Kidney (tissue), 13 donors: ENCODE measurements at regions not wholly inside any gene's neighbourhood (a gene's known extent, or its start where the extent isn't known, plus 50 kb on each side); places are given as distances from the start of the nearest gene placed in this dataset.
A peak's percentile ranks its signal among the peaks of the same experiment; 100 is the strongest.

Experiments
- DNase-seq, 5 donors: peaks; one replicate each; pipeline ENCODE4 v3.0.0-alpha.2; 2013 to 2020
- FAIRE-seq: peaks from 2 replicates; lab custom pipeline; 2012; peaks lifted over from hg19 to GRCh38; lab: Jason Lieb, UNC
- H3K27ac ChIP-seq, 2 donors: one replicate each; pipeline ENCODE4 v1.7.0; 2013; ENCODE audit warnings: low read depth in 2 of 2, low read length in 2 of 2, inconsistent platforms in 1 of 2
- H3K27me3 ChIP-seq: one replicate; pipeline ENCODE4 v1.7.1; 2013; ENCODE audit warnings: low read length, inconsistent platforms; ENCODE audit not compliant: control insufficient read depth, insufficient read depth
- H3K36me3 ChIP-seq, 3 donors: one replicate each; pipeline versions ENCODE4 v1.7.0 to v1.7.1; 2013; ENCODE audit warnings: low read length in 3 of 3, control low read depth in 1 of 3, inconsistent platforms in 1 of 3; ENCODE audit not compliant: insufficient read depth in 3 of 3, control insufficient read depth in 2 of 3
- H3K4me1 ChIP-seq, 3 donors: one replicate each; pipeline versions ENCODE4 v1.7.0 to v1.7.1; 2013; ENCODE audit warnings: low read length in 3 of 3, inconsistent platforms in 1 of 3, low read depth in 1 of 3; ENCODE audit not compliant: control insufficient read depth in 2 of 3, insufficient read depth in 2 of 3
- H3K4me3 ChIP-seq, 3 donors: one replicate each; pipeline versions ENCODE4 v1.7.0 to v1.8.1; 2013; ENCODE audit warnings: low read length in 3 of 3, control low read depth in 1 of 3, inconsistent platforms in 1 of 3
- H3K9ac ChIP-seq, 3 donors: one replicate each; pipeline versions ENCODE4 v1.7.0 to v1.7.1; 2013; ENCODE audit warnings: low read length in 3 of 3, control low read depth in 1 of 3, inconsistent platforms in 1 of 3
- H3K9me3 ChIP-seq, 3 donors: one replicate each; pipeline versions ENCODE4 v1.7.0 to v1.7.1; 2013; ENCODE audit warnings: low read length in 3 of 3, control low read depth in 1 of 3, inconsistent platforms in 1 of 3; ENCODE audit not compliant: control insufficient read depth in 2 of 3, insufficient read depth in 1 of 3
- CTCF ChIP-seq: IDR thresholded peaks from 3 replicates; pipeline ENCODE4 v1.5.1; 2012; ENCODE audit warnings: mild to moderate bottlenecking, moderate library complexity, borderline replicate concordance; ENCODE audit not compliant: insufficient read depth; ENCODE audit errors: extremely low read depth
- intact Hi-C: fragments of 100-400 bp; cut with DNase I; formaldehyde crosslinking; loops from one replicate; pipeline ENCODE4 v1.11.1; 2022
- donor health status: control.
- donor health status: control.
- donor health status: control.
- donor health status: control.
- donor health status: control.
- donor health status: DM: yes; HTN: yes; CAD: no.
- donor health status: Normal renal cell carcinoma (clear cell type).

GRCh38 chr7:152924238-152924637, 164.7 kb downstream of the ACTR3B start:
- Histone ChIP-seq H3K4me3 (no peak overlapping the region), H3K9ac (no peak overlapping the region), H3K36me3 (no peaks in the 10 kb centered on the region), H3K27me3 (no peaks in the 10 kb centered on the region), H3K27ac (no peak overlapping the region), H3K4me1 (no peaks in the 10 kb centered on the region), H3K9me3 (no peaks in the 10 kb centered on the region)
- FAIRE-seq: no peak
- no peak for TF ChIP-seq CTCF
- intact Hi-C loops: no loop called here
- DNase-seq: no peak

DNA sequence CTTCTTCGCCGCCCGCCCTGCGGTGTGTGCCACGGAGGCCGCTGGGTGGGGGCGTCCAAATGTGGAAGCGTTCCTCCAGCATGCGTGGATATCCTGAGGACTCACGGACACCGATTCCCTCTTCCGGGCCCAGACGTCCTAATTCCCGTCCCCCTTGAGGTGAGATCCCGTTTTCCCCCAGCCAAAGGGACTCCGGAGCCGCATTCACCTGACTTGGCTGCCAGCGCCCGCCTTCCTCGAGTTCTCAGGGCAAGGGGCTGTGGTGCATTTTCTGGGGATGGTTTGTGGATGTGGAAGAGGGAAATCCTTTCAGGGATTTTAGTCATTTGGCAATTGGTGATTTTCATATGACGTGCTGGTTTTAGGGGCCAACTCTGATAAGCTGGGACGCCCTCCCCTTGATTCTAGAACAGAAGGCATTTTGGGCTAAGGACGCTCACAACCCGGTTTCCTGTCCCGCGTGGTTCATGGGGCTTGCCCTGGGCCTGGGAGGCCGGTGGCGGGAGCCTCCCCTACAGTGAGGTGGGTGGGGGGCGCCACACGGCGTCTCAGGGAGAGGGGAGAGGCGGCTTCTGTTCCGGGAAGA, 165.4 kb downstream of the ACTR3B start:
- H3K9ac ChIP-seq: no peak overlapping the region
- DNase-seq (no peak), FAIRE-seq (no peak)
- intact Hi-C loops: no loop called here
- H3K27ac ChIP-seq: no peak overlapping the region
- no peak for TF ChIP-seq CTCF
- H3K9me3 ChIP-seq: no peaks in the 10 kb centered on the region
- H3K4me1 ChIP-seq: no peaks in the 10 kb centered on the region
- no peaks in the 10 kb centered on the region for H3K36me3 ChIP-seq
- no peak overlapping the region for H3K4me3 ChIP-seq
- no peaks in the 10 kb centered on the region for H3K27me3 ChIP-seq

- H3K9me3 ChIP-seq: no peaks in the 10 kb centered on the region
- H3K4me1 ChIP-seq: no peaks in the 10 kb centered on the region
- FAIRE-seq (no peak), DNase-seq (peak in 4 of 5 donors; percentile 57 to 77 (median 66))
- no peak overlapping the region for H3K27ac ChIP-seq
- intact Hi-C loops: no loop called here
- peak overlapping the region in 1 of 3 donors; percentile 43 for H3K4me3 ChIP-seq
- TF ChIP-seq CTCF: no peak
- no peaks in the 10 kb centered on the region for H3K36me3 ChIP-seq
- H3K27me3 ChIP-seq: no peaks in the 10 kb centered on the region
- no peak overlapping the region for H3K9ac ChIP-seq
Measured at GRCh38 chr7:152925412-152926147, 166.0 kb downstream of the ACTR3B start.
